ENCODE measurements at regions not wholly inside any gene's neighbourhood (a gene's known extent, or its start where the extent isn't known, plus 50 kb on each side); places are given as distances from the start of the nearest gene placed in this dataset.

DNA sequence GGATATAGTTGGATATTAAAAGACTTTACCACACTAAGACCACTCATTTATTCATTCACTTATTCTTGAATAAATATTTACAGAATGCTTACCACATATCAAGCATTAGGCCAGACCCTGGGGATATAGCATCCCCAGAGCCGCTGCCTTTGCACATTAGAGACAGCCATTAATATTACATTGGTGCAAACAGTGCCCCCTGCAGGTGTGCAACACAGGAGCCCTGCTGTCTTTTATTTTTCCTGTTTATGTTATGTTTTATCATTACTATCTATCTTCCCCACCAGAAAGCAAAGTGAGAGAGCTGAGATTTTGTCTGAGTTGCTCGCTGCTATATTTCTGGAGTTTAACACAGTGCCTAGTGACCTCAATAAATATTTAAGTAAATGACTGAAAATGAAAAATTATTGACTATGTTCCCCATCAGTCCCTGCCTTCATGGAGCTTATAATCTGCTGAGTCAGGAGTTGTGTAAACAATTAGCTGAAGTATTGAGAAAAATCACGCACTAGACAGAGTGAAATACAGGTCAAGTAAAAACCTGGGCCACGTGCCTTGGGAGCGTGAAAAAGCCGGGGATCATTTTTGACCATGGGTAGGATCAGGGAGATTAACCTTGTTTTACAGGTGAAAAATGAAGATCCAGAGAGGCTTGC is 301.6 kb downstream of the PCNX1 start:
- no peaks in the 10 kb centered on the region for H3K4me1 ChIP-seq (ENCODE audit: insufficient read depth, low read length)
- H3K9me3 ChIP-seq (ENCODE audit: control insufficient read depth, low read depth, low read length), result no peaks in the 10 kb centered on the region
- no peak overlapping the region for H2BK20ac ChIP-seq (ENCODE audit: low read depth, low read length, poor library complexity, severe bottlenecking)
- no peak overlapping the region for H3K14ac ChIP-seq (ENCODE audit: insufficient read depth, low read length)
- H4K20me1 ChIP-seq (ENCODE audit: control insufficient read depth, insufficient read depth, insufficient read length), result no peaks in the 10 kb centered on the region
- no peak for DNase-seq
- H4K5ac ChIP-seq (ENCODE audit: insufficient read length, low read depth, low read length), result no peak overlapping the region
- H3K79me1 ChIP-seq (ENCODE audit: insufficient read depth, low read depth, low read length, poor library complexity, severe bottlenecking), result no peaks in the 10 kb centered on the region
- H2AFZ ChIP-seq (ENCODE audit: low read length), result no peak overlapping the region
- H2BK120ac ChIP-seq (ENCODE audit: low read depth, low read length, poor library complexity, severe bottlenecking), result no peak overlapping the region
- H3K18ac ChIP-seq (ENCODE audit: insufficient read length, low read depth, low read length), result no peak overlapping the region
- no peak overlapping the region for H2BK5ac ChIP-seq (ENCODE audit: insufficient read length, low read length)
- H2BK12ac ChIP-seq (ENCODE audit: insufficient read length, low read depth, low read length), result no peak overlapping the region
- no peak overlapping the region for H4K8ac ChIP-seq (replicated peaks; ENCODE audit: insufficient read length, low read depth, low read length)
- no peaks in the 10 kb centered on the region for H3K27me3 ChIP-seq (ENCODE audit: insufficient read depth, low read length)
- no peaks in the 10 kb centered on the region for H3K23me2 ChIP-seq (ENCODE audit: insufficient read length, low read depth, low read length, poor library complexity, severe bottlenecking)
- no peak overlapping the region for H2BK15ac ChIP-seq (ENCODE audit: low read depth, low read length)
- H3K79me2 ChIP-seq (ENCODE audit: insufficient read depth, low read length), result no peaks in the 10 kb centered on the region
- Mint-ChIP-seq H3K4me3 (no peak overlapping the region), H3K27ac (no peak overlapping the region; a peak in 1 of 7 replicates), H3K36me3 (ENCODE audit: insufficient read depth in 1 of 3, low read depth in 3 of 3) (peaks cover 0 to 10% (median 0%) of the 10 kb centered on the region in 3 experiments; a peak in 3 of 7 replicates), H3K27me3 (ENCODE audit: low read depth) (no peaks in the 10 kb centered on the region; the same call in 1 of the 2 replicates), H3K9me3 (peaks cover 9 to 11% of the 10 kb centered on the region in 2 experiments; a peak in 4 of 5 replicates), H3K4me1 (peaks cover 18 to 25% of the 10 kb centered on the region in 2 experiments)
- H3K4ac ChIP-seq (ENCODE audit: low read depth, low read length), result no peak overlapping the region
- no peak overlapping the region for H4K91ac ChIP-seq (ENCODE audit: insufficient read length, low read depth, low read length)
- WGBS (ENCODE audit: extremely low coverage, insufficient read length, low lambda C conversion rate), result no CpG with 5 or more reads among the region's 6 CpGs
- no peak overlapping the region for H3K9ac ChIP-seq (ENCODE audit: extremely low read depth, insufficient read length, low read length)
- TF ChIP-seq, protein P1, sequence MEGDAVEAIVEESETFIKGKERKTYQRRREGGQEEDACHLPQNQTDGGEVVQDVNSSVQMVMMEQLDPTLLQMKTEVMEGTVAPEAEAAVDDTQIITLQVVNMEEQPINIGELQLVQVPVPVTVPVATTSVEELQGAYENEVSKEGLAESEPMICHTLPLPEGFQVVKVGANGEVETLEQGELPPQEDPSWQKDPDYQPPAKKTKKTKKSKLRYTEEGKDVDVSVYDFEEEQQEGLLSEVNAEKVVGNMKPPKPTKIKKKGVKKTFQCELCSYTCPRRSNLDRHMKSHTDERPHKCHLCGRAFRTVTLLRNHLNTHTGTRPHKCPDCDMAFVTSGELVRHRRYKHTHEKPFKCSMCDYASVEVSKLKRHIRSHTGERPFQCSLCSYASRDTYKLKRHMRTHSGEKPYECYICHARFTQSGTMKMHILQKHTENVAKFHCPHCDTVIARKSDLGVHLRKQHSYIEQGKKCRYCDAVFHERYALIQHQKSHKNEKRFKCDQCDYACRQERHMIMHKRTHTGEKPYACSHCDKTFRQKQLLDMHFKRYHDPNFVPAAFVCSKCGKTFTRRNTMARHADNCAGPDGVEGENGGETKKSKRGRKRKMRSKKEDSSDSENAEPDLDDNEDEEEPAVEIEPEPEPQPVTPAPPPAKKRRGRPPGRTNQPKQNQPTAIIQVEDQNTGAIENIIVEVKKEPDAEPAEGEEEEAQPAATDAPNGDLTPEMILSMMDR (conservative IDR thresholded peaks at IDR 0.05), result peak; percentile 57
- no peak overlapping the region for H3T11ph ChIP-seq (ENCODE audit: low read length)
- H3K56ac ChIP-seq (ENCODE audit: insufficient read length, low read depth, low read length), result no peak overlapping the region
- no peak overlapping the region for H3K23ac ChIP-seq (ENCODE audit: insufficient read length, low read depth, low read length)
- H3K27ac ChIP-seq (ENCODE audit: insufficient read length, low read depth, low read length), result no peak overlapping the region
- no peak overlapping the region for H3K4me2 ChIP-seq (ENCODE audit: insufficient read depth, insufficient read length, low read length)
- no peak overlapping the region for H2AK5ac ChIP-seq (ENCODE audit: insufficient read length, low read length)
